COR-L47 (cell line): ENCODE measurements at regions not wholly inside any gene's neighbourhood (a gene's known extent, or its start where the extent isn't known, plus 50 kb on each side); places are given as distances from the start of the nearest gene placed in this dataset.
"Not testable (repeated sequence)": the region's sequence is repeated elsewhere in the genome, so short reads cannot be mapped to it uniquely, and the experiment has no call there.

Experiments
- DNase-seq: peaks from one replicate; lab custom pipeline; 2025; lab: John Stamatoyannopoulos, UW

- DNase-seq: no peak
Observed at GRCh38 chr11:82210011-82210410, 523.7 kb downstream of the FAM181B start.

- no peak for DNase-seq
Observed at GRCh38 chr11:82195283-82195682, 538.4 kb downstream of the FAM181B start.

DNA sequence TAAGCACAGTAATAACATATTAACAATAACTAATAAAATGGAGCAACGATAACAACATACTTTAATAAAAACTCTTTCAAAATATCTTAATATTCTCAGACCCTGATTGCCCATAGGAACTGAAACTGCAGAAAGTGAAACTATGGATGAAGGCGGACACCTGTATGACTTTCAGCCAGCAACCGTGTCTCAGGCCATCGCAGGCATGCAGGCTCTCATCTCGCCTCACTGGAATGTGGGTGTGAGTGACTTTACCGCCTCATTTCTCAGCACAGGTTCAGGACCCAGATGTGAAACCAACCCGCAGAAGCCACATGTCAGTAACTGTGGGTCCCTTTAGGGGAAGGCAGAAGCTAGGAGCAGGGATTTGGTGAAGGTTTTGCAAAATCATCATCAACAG, 539.1 kb downstream of the FAM181B start:
- no peak for DNase-seq

- no peak for DNase-seq
Observed at GRCh38 chr11:82191695-82192094, 542.0 kb downstream of the FAM181B start.

- no peak for DNase-seq
Observed at GRCh38 chr11:82185925-82186324, 547.7 kb downstream of the FAM181B start.

GRCh38 chr11:82184966-82185365, 548.7 kb downstream of the FAM181B start:
- no peak for DNase-seq

- no peak for DNase-seq
Observed at GRCh38 chr11:82183346-82183745, 550.3 kb downstream of the FAM181B start.

GRCh38 chr11:82182697-82183096, 551.0 kb downstream of the FAM181B start:
- not testable (repeated sequence) for DNase-seq

- DNase-seq: not testable (repeated sequence)
Observed at GRCh38 chr11:82181796-82182195, 551.9 kb downstream of the FAM181B start.

DNA sequence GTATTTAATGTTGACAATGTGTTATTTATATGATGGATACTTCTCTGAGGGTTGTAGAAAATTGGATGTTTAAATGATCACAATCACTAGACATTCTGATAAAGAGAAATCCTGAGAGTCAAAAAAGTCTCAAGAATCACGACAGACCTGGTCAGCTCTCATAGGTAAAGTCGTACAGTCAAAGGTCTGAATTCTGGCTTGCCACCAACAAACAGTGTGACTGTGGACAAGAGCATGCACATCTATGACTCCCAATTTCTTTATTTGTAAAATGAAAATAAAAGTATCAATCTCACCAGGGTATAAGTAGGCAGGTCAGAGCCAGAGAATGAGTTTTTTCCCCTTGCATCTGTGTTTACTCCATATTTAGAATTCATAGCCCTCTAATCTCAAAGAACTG, 556.7 kb downstream of the FAM181B start:
- no peak for DNase-seq

DNA sequence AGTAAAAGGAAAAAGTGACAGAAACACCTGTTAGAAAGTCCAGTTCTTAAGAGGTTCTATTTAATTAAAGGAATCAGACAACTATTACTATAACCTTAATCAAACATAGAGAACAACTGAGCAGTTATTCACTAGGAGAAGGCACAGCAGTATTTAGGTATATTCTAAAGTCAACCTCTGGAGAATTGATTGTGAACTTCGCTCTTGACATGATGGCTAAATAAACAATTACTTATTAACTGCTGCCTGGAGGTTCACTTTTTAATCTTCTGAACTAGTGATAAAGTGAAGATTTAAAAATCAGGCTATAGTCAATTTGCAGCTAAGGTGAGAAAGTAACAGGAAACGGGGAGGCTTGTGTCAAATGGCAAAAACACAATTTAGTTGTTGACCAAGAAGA, 557.3 kb downstream of the FAM181B start:
- DNase-seq: no peak

DNA sequence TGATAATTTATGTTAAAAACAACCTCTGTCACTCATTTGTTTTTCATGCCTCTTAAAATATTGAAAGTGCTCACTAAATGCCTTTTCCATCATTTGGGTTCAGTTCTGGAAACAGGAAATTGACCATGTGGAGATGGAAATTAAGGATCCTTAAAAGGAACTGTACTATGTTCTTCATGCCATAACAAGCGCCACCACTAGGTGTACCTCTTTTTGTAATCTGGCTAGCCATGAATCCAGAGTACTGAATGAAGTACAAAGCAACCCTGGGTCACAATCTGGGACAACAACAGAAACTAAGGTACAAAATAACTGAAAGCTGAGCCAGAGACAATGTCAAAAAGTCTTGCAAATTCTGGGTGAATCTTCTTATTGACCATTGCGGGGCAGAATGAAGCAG, 559.1 kb downstream of the FAM181B start:
- no peak for DNase-seq

DNA sequence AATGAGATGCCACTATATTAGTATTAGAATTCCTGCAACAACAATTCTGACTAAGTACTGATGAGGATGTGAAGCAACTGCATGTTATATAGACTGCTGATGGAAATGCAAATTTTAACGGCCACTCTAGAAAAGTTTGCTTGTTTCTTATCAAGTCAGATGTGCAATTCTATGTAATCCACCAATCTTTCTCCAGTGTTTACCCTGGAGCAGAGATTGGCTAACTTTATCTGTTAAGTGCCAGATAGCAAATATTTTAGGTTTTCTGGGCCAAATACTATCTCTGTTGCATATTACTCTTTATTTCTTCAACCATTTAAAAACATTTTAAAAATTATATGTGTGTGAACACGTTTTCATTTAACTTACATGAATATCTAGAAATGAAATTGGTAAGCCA, 586.9 kb downstream of the FAM181B start:
- no peak for DNase-seq

DNA sequence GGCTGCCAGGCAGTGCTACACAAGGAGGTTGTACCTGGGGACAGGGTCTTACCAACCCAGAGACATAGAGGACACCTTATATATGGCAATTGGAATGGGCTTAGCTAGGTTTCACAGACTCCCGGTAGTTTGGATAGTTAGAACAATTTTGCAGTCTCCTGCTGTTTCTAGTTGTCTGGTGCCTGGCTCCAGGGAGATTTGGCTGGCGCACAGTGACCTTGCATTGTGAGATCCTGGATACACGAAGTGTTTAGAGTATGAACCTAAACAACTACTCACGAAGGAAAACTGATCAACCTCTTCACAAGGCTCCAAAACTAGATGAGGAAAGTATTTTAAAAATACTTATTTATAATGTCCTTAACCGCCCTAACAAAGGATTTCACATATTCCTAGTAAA, 614.7 kb downstream of the FAM181B start:
- no peak for DNase-seq

DNA sequence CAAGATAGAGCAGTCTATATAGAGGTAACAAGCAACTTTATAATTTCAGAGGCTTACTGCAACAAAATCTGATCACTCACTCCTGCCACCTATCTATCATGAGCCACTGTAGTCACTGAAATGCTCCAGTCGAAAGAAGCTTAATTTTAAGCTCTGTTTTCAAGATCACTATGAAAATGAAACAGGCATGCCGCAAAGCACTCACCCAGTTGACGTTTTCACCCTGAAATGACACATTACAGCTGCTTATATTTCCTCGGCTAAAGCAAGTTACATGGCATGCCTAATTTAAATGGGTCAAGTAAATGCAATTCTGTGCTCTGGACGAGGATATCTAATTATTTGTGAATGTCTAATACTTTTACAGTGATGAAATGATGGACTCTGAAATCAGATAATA, 616.3 kb downstream of the FAM181B start:
- no peak for DNase-seq

DNA sequence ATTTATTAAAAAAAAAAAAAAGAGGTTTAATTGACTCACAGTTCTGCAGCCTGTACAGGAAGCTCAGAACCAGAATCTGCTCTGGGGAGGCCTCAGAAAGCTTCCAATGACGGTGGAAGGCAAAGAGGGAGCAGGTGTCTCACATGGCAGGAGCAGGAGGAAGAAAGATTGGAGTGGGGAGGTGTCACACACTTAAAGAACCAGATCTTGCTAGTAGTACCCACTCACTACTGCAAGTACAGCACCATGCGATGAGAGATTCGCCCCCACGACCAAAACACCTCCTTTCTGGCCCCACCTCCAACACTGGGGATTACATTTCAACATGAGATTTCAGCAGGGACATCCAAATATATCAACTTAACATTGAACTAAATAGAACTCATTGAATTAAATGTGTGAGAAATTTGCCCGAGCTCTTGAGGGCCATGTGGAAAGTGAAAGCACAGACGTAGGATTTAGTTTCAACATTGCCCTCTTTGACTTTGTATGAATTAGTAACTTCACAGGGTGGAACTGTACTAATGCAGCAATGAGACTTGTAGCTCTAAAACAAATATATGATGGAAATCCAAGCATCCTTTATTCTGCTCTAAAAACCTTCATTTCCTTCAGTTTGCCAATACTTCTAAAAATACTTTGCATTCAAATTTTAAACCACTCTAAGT, 628.2 kb downstream of the FAM181B start:
- no peak for DNase-seq

- no peak for DNase-seq
Observed at GRCh38 chr11:82092904-82093303, 640.8 kb downstream of the FAM181B start.

DNA sequence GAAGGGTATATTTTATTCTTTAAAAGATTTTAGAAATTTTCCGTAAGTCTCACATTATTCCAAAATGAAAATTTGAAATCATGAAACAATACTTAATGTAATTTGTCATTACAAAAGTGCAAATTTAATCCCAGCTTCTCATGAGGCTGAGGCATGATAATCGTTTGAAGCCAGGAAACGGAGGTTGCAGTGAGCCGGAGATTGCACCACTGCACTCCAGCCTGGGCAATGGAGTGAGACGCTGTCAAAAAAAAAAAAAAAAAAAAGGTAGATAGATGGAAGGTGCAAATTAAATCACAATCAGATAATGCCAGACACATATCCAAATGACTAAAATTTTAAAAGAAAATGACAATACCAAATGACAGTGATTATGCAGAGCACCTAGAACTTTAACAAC, 644.2 kb downstream of the FAM181B start:
- DNase-seq: no peak

DNA sequence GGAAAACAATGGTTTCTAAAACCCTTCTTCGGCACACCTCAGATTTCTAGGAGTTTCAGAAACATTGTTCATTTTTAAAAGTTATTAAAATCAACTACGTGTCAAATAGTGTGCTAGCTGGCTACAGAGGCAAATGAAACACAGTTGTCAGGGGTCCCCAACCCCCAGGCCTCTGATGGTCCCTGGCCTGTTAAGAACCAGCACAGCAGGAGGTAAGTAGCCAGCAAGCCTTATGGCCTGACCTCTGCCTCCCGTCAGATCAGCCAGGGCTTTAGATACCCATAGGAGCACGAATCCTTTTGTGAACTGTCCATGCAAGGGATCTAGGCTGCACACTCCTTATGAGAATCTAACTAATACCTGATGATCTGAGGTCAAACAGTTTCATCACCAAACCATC, 648.2 kb downstream of the FAM181B start:
- DNase-seq: no peak

DNA sequence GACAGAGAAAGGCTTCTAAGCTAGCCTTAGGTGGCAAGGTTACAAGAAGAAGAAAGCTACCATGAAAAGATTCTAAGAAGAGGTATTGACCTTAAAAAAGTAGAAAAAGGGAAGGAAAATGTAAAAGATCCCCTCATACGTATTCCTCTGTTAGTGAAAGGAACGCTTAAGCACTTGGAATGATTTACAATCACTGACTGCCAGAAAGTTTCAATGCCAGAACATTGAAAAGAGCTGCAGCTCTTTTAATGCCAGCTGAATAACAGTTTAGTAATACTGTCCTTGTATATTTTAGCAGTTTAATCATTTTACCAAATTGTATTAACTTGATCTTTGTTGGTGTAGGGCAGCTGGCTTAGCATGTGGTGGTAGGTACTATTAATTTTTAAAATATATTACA, 650.7 kb downstream of the FAM181B start:
- DNase-seq: no peak

GRCh38 chr11:82080160-82080559, 653.5 kb downstream of the FAM181B start:
- DNase-seq: no peak

DNA sequence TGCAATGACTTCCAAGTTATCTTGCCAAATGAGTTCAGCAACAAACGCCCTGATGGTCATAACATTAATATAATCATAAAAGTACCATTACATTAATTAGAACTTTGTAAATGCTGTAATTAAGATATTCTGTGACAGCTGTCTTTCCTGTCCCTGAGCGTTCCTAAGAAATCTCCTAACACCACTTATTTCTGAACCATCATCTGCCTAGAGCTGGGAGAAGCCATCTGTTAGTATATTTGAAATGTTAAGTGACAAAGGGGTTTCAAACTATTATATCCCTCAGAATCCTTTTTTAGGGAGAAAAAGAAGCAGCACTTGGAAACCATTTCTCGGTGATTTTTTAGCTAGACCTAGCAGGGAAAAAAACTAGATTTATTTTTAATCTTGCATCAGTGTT, 657.5 kb downstream of the FAM181B start:
- DNase-seq: no peak

GRCh38 chr11:82059505-82059904, 674.2 kb downstream of the FAM181B start:
- no peak for DNase-seq

GRCh38 chr11:82056450-82056849, 677.2 kb downstream of the FAM181B start:
- DNase-seq: no peak

- no peak for DNase-seq
Observed at GRCh38 chr11:82049199-82049598, 684.5 kb downstream of the FAM181B start.
